Fibroblast of skin of right biceps (primary cell): ENCODE measurements at regions not wholly inside any gene's neighbourhood (a gene's known extent, or its start where the extent isn't known, plus 50 kb on each side); places are given as distances from the start of the nearest gene placed in this dataset.

Source experiments
- DNase-seq: peaks from one replicate; pipeline ENCODE4 v3.0.0-alpha.2; 2013

DNA sequence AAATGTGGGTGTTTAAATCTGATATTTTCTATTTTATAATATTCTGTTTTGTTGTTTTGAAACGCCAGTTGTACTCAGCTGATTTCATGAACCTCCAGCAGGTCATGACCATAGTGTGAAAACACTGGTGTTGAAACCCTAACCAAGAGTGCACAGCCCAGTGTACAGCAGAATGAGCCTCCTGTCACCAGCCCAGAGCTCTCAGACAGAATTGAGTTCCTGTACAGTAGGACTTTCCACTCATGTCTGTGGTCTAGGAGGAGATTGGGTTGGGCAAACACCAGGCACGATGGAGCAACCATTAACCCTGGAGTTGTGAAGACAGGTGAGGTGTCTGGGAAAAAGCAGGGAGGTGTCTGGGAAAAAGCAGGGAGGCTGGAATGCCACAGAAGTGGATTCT lies 908.8 kb downstream of the VRK1 start:
- no peak for DNase-seq

DNA sequence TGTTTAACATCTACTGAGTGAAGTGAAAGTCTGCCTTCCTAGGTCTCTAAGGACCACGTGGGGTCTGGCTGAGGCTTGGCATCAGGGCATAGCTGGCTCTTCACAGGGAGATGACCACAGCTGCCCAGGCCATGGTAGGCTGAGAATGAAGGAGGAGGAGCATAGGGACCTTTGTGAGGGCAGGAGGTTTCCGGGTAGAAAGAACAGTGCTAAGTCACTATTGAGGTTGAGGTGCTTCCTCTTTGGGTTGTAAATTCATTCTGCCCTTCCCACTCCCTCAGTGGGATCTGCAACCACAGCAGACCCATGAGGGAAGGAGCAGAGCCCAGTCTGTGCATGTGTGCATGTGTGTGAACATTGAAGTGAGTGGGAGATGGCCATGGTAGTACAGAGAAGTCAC lies 909.6 kb downstream of the VRK1 start:
- no peak for DNase-seq

DNA sequence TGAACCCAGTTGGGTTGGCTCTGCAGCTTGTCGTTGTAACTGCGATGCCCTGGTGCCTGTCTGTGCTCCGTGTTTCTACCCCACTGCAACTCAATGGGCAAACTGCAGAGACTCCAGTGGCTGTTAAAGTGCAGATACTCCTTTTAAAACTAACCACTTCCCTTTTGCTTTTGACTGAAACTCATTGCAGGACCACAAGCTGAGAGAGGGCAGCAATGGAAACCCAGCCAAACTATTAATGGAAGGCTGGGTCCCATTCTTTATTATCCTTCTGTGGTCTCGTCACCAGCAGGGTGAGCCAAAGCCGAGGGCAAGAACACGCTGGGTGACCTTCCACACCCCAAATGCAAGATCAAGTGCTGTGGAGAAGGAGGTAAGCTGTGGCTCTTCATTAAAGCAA lies 910.4 kb downstream of the VRK1 start:
- DNase-seq: no peak

DNA sequence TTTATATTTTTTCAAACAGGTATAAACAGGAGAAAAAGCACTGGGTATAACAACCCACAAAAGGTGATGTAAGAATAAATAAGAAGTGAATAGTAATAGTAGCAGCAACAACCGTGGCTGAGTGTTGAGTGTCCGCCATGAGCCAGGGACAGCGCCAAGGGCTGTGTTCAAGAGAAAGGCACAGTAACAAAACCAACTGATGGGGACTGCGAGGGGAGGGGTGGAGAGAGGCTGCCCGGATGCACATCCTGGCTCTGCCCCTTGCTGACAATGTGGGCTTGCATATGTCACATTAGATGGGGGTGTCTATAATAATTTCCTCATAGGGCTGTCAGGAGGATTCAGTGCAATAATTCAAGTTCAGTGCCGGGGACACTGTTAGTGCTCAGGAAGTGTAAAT lies 912.4 kb downstream of the VRK1 start:
- no peak for DNase-seq

DNA sequence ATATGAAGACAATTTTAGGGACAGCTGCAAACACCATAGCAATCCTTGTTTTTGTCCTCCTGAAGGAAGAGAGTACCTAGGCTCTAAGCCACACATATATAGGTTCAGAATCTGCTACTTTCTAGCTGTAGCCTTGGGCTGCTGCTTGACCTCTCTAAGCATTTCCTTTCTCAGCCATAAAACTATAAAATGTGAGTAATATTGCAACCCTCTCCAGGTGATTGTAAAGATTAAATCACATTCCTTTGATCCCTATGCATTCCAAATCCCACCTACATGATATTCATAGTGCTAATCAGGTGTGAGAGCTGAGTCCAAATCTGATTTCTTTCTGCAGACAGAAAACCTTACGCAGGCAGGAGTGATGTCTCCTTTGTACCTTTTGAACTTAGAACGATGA lies 913.5 kb downstream of the VRK1 start:
- no peak for DNase-seq

DNA sequence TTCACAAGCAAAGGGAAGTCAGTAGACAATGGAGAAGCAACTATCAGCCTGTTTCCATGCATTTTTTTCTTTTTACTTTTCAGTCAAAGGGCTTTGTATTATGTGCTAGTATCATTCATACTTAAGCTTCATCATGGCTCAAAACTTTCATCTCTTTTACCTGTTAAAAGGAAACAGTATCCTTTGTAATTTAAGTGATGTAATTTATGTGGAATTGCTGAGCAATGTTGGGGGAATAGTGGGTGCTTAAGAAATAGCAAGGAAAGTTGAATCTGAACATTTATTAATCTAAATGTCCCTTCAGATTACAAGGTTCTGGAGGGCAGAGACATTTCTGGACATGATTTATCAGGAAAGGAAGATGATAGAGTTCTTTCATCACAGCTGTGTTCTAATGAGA lies 915.3 kb downstream of the VRK1 start:
- no peak for DNase-seq

DNA sequence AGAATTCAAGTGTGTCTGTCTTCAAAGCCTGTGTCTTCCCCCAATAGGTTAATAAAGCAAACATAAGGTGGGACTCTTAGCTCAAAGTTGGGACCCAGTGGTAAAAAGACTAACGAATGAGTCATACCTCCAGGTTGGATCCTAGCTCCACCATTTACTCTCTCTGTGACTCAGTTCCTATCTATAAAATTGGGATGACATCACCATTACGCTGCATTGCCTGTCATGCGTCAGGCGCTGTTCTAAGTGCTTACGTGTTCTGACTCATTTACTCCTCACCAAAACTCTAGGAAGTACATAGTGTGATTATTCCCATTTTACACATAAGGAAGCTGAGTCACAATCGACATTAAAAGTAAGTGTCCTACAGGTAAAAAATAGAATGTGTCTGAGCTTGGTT lies 915.8 kb downstream of the VRK1 start:
- DNase-seq: peak; percentile 70

DNA sequence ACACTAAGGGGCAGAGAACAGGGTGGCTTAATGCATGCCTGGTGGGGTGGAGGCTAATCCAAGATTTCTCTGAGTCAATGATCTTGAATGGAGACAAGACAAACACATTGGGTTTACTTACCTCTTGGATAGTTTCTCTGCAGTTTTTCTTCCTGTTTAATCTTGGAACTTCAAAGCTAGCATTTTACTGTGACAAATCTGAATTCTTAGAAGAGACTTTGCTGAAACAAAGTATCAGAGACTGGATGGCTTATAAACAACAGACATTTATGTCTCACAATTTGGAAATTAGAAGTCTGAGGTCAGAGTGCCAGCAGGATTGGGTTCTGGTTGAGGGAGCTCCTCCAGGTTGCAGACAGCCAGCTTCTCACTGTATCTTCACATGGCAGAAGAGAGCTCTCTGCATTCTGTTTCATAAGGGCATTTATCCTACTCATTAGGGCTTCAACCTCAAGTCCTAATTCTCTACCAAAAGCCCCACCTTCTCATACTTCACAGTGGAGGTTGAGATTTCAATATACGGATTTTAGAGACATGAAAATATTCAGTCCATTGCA lies 921.8 kb downstream of the VRK1 start:
- no peak for DNase-seq

DNA sequence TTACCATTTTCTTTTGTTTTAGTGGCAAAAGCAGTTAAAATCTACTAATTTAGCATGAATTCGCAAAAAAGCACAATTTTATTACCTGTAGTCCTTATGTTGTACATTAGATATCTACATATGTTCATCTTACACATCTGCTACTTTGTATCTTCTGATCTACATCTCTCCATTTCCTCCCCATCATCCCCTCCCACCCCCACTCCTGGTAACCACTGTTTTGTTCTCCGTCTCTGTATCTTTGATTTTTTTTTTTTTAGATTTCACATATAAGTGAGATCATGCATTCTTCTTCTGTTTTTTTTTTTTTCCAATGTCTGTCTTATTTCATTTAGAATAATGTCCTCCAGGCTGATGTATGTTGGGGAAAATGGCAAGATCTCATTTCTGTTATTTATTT lies 922.7 kb downstream of the VRK1 start:
- no peak for DNase-seq

DNA sequence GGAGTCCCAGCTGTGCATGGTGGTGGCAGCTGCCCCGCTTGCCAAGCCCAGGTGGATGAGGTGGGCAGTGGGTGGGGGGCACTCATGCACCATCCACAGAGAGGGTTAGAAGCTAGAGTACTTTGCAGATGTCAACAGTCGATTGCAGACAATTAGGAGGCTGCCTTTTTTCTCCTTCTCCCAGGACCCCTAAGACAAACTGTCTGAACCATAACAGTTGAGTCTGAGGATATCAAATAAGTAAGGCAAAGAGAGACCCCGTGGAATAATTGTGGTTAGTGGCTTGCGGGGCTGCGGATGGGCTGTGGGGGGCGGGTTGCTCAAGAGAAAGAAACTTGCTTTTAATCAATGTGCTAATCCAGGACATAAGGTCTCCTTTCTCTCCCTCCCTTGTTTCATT lies 926.2 kb downstream of the VRK1 start:
- DNase-seq: no peak

DNA sequence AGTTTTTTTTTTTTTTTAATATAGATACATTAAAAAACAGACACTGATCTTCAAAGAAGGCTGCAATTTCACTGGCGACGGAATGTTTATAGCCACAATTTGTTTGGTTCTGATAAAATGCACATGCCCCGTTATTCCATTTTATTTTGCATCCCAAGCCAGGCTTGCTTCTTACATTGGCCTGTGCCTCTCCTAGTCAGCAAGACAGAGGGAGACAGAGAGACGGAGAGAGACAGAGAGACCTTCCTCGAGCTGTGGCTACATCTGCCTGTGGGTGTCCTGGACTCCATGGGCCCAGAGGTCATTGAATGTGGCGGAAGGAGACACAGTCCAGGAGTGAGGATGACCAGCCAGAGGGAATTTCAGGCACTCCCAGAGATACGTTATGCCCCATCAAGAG lies 926.6 kb downstream of the VRK1 start:
- DNase-seq: no peak

DNA sequence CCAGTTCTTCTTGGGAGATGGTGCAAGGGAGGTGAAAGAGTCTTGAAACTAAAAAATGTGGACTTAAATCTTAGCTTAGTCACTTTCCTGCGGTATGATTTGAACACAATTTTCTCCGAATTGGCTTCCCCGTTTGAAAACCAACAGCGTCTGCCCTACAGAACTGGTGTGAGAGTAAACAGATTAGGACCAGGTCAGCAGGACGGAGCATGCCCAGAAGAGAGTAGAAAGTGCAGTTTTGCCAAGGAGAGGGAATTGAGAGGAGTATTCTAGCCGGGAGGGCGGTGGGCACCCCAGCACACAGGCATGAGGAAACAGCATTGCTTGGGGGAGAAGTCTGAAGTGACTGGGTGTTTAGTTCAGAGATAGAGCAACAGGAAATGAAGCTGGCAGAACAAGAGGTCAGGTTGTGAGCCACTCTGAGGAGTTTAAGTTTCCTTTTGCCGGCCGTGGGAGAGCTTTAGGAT lies 927.1 kb downstream of the VRK1 start:
- DNase-seq: no peak

DNA sequence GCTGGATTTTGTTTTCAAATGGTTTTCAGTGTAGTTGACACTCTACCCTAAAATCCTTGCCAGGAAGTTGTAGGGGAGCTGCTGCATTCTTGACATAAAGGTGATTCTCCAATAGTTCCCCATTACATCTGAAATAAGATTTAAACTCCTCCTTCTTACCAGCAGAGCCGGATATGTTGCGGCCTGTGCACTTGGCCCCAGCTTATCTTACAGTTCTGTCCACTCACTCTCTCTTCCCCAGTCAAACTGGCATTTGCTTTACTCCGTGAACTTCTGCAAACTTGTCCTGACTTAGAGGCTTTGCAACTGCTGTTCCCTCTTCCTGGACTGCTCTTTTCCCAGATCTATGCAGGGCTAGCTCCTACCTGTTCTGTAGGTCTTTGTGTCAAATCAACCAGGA lies 929.5 kb downstream of the VRK1 start:
- DNase-seq: no peak

DNA sequence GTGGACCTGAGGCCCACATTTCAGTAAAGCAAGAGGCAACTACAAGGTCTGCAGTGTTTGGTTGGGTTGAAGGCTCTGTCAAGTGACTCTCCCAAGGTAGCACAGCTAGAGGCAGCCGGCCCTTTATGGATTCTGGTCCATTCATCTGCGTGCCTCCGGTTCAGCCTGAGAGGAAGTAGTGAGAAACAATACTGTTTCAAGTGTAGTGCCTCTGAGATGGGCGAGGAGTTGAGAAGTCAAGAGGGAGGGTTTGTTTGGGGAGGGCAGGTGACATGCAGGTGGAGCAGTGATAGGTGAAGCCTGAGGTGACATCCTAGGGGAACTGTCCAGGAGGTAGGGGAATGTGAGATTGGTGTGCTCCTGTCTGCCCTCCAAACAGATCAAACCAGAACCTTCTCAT lies 933.5 kb downstream of the VRK1 start:
- DNase-seq: no peak

DNA sequence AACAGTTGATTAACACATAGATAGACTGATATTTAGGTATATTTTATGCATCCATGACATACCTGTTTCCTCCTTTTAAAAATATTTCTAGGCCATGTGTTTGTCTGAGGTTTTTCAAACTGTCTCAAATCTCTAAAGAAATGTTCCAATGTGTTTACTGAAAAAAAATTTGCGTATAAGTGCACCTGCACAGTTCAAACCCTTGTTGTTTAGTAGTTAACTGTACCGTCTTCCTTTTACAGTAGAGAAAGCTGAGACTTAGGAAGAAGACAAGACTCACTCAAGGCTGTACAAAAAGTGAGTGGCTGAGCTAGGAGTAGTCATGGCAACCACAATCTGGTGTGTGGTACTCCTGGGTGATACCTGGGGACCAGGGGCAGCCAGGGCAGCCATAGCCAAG lies 934.6 kb downstream of the VRK1 start:
- no peak for DNase-seq

DNA sequence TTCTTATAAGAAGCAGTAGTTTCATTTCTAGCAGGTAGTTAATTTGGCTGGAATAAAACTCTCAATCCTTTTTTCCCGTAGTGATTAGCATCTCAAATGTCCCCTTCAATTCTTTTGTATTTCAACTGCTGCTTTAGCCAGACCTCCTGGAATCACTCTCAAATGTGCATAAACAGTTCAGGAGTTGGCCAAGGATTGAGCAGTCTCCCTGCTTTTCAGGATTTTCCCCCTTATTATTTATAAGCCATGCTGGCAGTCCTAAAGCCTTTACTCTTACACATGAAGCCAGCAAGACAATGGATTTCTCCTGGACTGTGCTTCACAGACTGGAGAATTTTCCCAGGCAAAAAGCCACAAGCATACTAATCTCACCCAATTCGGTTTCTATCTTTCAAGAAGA lies 950.1 kb downstream of the VRK1 start:
- no peak for DNase-seq

DNA sequence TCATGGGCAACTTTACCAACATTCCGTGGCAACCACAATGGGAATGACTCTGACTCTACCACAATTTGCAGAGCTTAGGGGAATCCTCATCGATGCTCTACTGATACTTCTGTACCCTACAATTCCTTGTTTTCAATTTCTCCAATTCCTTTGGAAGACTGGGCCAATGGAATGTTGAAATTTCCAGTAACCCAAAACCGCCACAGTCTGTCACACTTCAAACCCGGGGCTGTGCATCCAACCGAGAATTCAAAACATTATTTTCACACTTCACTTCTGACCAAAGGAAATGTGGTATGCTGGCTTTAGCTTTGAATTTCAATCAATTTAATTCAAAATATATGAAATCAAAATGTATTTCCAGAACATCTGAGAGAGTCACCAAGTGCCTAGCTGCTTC lies 951.4 kb downstream of the VRK1 start:
- DNase-seq: no peak

DNA sequence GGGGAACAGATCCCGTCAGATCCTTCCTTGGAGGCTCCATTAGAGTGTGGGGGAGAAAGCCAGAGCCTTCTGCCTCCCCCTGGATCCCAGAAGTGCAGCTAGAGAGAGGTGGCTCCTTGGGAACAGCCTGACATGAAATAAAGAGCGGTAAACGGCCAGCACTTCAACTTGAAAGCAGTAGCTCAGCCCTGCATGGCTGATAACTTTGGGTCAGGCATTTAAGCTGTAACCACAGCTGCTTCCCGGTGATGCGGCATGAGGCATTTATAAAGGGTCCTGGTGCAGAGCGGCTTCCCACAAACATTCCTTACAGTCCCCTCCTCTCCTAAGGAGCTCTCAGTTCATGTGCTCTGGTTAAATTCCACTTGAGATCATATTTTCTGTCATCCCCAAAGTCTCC lies 960.3 kb downstream of the VRK1 start:
- no peak for DNase-seq

DNA sequence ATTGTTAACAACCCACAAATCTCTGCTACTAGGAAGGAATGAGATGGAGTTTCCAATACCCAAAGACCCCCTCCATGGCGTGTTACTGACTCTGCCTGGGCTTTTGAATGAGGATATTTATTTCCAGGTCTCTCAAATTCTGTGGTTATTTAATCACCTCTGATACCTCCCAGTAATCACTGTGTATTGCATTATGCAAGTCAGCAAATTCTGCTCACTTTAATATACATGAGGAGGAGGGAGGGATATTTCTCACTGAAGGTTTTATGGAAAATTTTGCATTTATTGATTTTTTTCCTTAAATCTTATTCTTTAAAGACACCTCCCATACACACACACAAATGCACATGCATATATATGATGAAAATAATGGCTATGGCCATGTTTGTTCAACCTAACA lies 962.9 kb downstream of the VRK1 start:
- DNase-seq: no peak

DNA sequence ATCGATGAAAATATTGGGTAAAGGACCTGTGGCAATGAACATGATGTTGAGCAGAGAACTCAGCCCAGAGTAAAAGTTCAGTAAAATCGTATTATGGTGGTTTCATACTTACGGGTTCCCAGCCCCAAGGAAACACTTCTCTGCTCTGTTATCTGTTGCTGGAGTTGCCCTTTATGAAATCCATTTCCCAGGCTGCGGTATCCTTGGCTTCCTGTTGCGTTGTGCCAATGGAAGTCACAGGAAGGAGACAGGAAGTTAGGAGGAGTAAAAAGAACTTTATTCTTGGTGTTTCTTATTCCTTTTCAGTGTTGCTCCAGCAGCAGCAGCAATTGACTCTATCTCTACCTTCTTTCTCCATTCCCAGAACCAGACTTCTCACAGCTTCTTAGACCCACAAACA lies 965.2 kb downstream of the VRK1 start:
- no peak for DNase-seq

DNA sequence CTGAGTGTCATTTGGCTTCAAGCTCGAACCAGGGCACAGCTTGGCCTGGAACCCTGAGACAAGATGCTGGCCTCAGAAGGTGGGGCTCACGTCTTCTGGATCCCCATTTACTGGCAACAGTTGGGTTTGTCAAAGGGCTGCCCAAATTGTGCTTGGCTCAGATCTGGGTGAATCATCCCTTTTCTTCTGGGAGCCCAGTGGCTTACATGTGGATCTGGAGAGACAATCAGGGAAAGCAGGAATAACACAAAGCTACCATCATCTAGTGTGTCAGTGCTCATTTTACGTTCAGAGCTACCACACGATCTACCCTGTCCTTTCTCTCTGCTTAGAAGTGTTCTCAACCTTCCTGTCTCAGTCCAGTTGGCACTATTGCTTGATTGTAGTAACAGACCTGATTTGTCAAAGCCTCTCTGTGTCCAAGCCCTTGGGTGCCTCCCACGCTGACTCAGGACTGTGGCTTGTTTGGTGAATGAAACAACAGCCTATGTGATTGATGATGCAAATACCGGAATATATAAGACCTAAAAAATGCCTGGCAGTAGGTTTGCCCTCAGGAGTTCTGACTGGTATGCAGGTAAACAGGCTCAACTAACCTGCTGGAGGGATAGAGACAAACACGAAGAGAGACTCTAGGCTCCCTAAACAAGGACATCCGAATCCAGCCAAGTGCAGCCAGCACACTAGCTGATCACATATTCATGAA lies 974.3 kb downstream of the VRK1 start:
- DNase-seq: peak; percentile 8

DNA sequence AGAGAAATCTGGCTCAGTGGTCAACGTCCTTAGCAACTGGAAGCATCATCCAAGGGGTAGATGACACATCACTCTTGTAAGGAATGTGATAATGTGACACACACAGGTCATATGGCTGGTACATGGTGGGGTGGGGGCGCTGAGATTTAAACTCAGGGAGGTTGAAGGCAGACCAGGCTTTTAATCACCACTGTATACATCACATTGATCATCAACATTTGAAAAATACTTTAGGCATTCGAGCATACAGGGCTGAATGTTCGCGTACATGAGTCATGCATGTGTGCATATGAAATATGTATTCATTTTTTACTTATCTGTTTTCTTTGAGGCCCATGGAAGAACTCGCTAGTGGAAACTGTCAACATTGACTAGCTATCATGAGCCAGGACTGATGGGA lies 976.4 kb downstream of the VRK1 start:
- no peak for DNase-seq

DNA sequence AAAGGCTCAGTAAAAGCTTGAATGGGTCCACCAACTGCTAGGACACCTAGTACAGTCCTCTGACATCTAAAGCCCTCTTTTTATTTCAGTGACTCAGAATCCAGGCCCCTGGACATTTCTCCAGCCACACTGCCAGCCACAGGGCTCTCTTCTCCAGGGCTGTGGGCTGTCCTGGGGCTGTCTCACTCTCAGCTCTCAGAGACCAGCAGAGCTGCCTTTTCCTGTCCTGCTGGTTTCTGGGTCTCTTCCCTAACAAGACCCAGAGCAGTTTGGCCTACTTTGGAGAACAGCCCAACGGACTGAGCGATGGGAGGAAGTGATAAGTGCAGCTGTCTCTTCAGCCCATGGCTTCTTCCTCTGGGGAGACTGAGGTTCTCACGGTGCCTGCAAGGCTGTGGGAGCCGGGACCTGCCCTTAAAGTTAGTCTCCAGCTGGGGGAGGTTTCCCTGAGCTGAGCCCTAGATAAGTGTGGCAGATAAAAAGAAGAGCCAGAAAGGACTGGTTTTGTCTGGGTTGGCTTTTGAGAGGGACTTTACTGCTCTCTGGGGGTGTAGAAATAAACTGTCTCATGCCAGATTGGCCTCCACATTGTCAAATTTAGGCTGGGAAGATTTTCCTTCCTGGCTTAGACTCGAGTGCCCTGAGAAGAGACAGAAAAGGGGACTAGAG lies 979.8 kb downstream of the VRK1 start:
- no peak for DNase-seq

DNA sequence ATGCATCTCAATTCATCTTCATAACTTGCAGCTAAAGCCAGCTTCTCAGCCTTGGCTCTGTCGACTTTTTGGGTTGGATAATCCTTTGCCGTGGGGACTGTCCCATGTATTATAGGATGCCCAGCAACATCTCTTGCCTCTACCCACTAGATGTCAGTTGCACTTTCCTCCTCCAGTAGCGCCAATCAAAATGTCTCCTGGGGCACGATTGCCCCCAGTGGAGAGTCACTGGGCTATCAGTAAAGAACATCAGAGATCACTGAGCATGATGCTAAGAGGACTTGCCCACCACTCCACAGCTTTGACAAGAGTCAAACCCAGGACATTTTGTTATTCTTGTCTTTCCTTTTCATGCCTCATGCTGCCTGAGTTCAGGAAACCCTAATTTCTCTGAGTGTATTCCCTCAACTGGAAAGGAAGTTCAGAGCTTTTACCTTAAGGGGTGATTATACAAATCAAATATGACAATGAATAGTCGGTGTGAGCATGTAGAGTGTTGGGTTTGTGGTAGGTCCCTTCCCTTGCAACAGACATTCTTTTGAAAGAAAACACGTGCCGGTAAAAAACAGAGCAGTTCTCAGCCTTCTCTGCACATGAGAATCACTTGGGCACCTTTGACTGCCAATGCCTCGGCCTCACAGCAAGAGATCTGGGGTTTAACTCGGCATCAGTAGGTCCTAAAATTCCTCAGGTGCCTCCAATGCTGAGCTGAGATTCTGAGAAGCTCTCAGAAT lies 980.6 kb downstream of the VRK1 start:
- no peak for DNase-seq
